H1 (cell line): ENCODE measurements at regions not wholly inside any gene's neighbourhood (a gene's known extent, or its start where the extent isn't known, plus 50 kb on each side); places are given as distances from the start of the nearest gene placed in this dataset.

Source experiments
- CTCF ChIA-PET: fragments of 300-600 bp; sonication (Branson Sonifier 250); formaldehyde crosslinking; loops from one replicate; lab custom pipeline; 2021; ENCODE audit not compliant: partially characterized antibody; lab: Charles Lee
- POLR2A ChIA-PET: fragments of 300-600 bp; sonication (Branson Sonifier 250); formaldehyde crosslinking; loops from one replicate; lab custom pipeline; 2021; ENCODE audit warnings: inconsistent platforms; ENCODE audit not compliant: partially characterized antibody; lab: Charles Lee
- DNase-seq, 2 experiments: peaks; one replicate each; pipeline versions ENCODE4 v3.0.0 to v3.0.0-alpha.2; 2010 to 2022; ENCODE audit warnings: low spot score in 2 of 2, low read depth in 1 of 2, mixed read lengths in 1 of 2
- FAIRE-seq: peaks from 2 replicates; lab custom pipeline; 2011; peaks lifted over from hg19 to GRCh38; lab: Jason Lieb, UNC
- H2AFZ ChIP-seq: 2 replicates; pipeline ENCODE4 v1.8.1; 2012; ENCODE audit warnings: low read length, inconsistent platforms
- H2AK5ac ChIP-seq: 2 replicates; pipeline ENCODE4 v1.6.1; 2013; ENCODE audit warnings: low read depth, low read length
- H2BK120ac ChIP-seq: replicated peaks from 2 replicates; pipeline ENCODE3; 2013; ENCODE audit warnings: low read depth, low read length, inconsistent platforms
- H2BK12ac ChIP-seq: 2 replicates; pipeline ENCODE4 v1.6.1; 2013; ENCODE audit warnings: low read depth, low read length
- H2BK15ac ChIP-seq: 2 replicates; pipeline ENCODE4 v1.6.1; 2013; ENCODE audit warnings: low read length
- H2BK20ac ChIP-seq: 2 replicates; pipeline ENCODE4 v1.6.1; 2013; ENCODE audit warnings: low read length
- H2BK5ac ChIP-seq: 2 replicates; pipeline ENCODE4 v1.6.1; 2013; ENCODE audit warnings: low read depth, low read length
- H3K14ac ChIP-seq: 2 replicates; pipeline ENCODE4 v1.6.1; 2013; ENCODE audit warnings: inconsistent platforms; ENCODE audit not compliant: insufficient read length
- H3K18ac ChIP-seq: 2 replicates; pipeline ENCODE4 v1.6.1; 2013; ENCODE audit warnings: low read length; ENCODE audit errors: extremely low read depth
- H3K23ac ChIP-seq: 2 replicates; pipeline ENCODE4 v1.6.1; 2013; ENCODE audit warnings: inconsistent platforms; ENCODE audit not compliant: insufficient read length
- H3K23me2 ChIP-seq: 2 replicates; pipeline ENCODE4 v1.6.1; 2013; ENCODE audit warnings: low read depth, low read length
- H3K27ac ChIP-seq: 2 replicates; pipeline ENCODE4 v1.6.1; 2011; ENCODE audit warnings: low read depth, low read length, inconsistent platforms
- H3K27me3 ChIP-seq, 4 experiments: replicated peaks in 1 of 4; 1 replicate in 1 of 4; 2 replicates in 3 of 4; pipeline versions ENCODE4 v1.6.1 to v1.8.1; 2011 to 2013; ENCODE audit warnings: low read length in 3 of 4, mild to moderate bottlenecking in 3 of 4, inconsistent platforms in 2 of 4, mixed read lengths in 2 of 4, moderate library complexity in 1 of 4; ENCODE audit not compliant: control insufficient read depth in 3 of 4, insufficient read depth in 3 of 4; ENCODE audit errors: extremely low read depth in 1 of 4
- H3K36me3 ChIP-seq, 4 experiments: 2 replicates each; pipeline versions ENCODE4 v1.6.1 to v1.8.1; 2011 to 2013; ENCODE audit warnings: mild to moderate bottlenecking in 4 of 4, low read length in 3 of 4, moderate library complexity in 2 of 4, control low read depth in 1 of 4, inconsistent platforms in 1 of 4; ENCODE audit not compliant: insufficient read depth in 4 of 4, control insufficient read depth in 2 of 4
- H3K4ac ChIP-seq: replicated peaks from 2 replicates; pipeline ENCODE3; 2013; ENCODE audit warnings: low read length, low read depth, mixed read lengths, inconsistent platforms; ENCODE audit not compliant: insufficient read length
- H3K4me1 ChIP-seq, 4 experiments: replicated peaks in 1 of 4; 1 replicate in 1 of 4; 2 replicates in 3 of 4; pipeline versions ENCODE4 v1.6.1 to v1.8.1; 2011 to 2013; ENCODE audit warnings: low read length in 3 of 4, inconsistent platforms in 2 of 4, mixed read lengths in 1 of 4; ENCODE audit not compliant: insufficient read depth in 4 of 4, control insufficient read depth in 3 of 4
- H3K4me2 ChIP-seq, 2 experiments: 2 replicates each; pipeline versions ENCODE4 v1.6.1 to v1.8.1; 2011 to 2013; ENCODE audit warnings: low read depth in 2 of 2, low read length in 2 of 2, control low read depth in 1 of 2, inconsistent platforms in 1 of 2, mild to moderate bottlenecking in 1 of 2; ENCODE audit not compliant: insufficient read depth in 1 of 2
- H3K4me3 ChIP-seq, 4 experiments: fragments of 200-600, 300-600 bp in 1 of 4; sonication (generic), shearing (Covaris generic), sonication (Bioruptor Twin) in 1 of 4; 2 replicates each; pipeline versions ENCODE4 v1.5.1 to v1.8.1; 2011 to 2016; ENCODE audit warnings: low read length in 4 of 4, low read depth in 3 of 4, control low read depth in 2 of 4, inconsistent platforms in 2 of 4, mild to moderate bottlenecking in 2 of 4, mixed read lengths in 1 of 4, moderate library complexity in 1 of 4; ENCODE audit not compliant: insufficient read depth in 2 of 4; ENCODE audit errors: extremely low read depth in 1 of 4
- H3K56ac ChIP-seq: replicated peaks from 2 replicates; pipeline ENCODE3; 2013; ENCODE audit warnings: low read depth, mild to moderate bottlenecking, mixed read lengths, low read length, inconsistent platforms; ENCODE audit not compliant: insufficient read length
- H3K79me1 ChIP-seq: 2 replicates; pipeline ENCODE4 v1.6.1; 2013; ENCODE audit warnings: low read depth, low read length, control low read depth
- H3K79me2 ChIP-seq, 2 experiments: 2 replicates each; pipeline versions ENCODE4 v1.6.1 to v1.8.1; 2012 to 2013; ENCODE audit warnings: low read length in 2 of 2, mild to moderate bottlenecking in 2 of 2, inconsistent platforms in 1 of 2; ENCODE audit not compliant: insufficient read depth in 2 of 2, control insufficient read depth in 1 of 2
- H3K9ac ChIP-seq, 4 experiments: replicated peaks in 1 of 4; 1 replicate in 1 of 4; 2 replicates in 3 of 4; pipeline versions ENCODE4 v1.6.1 to v1.8.1; 2011 to 2013; ENCODE audit warnings: low read depth in 3 of 4, low read length in 3 of 4, control low read depth in 2 of 4, mild to moderate bottlenecking in 2 of 4, moderate library complexity in 2 of 4, inconsistent platforms in 1 of 4; ENCODE audit errors: extremely low read depth in 1 of 4
- H3K9me3 ChIP-seq, 2 experiments: 2 replicates each; pipeline versions ENCODE4 v1.6.1 to v1.8.1; 2012 to 2013; ENCODE audit warnings: mild to moderate bottlenecking in 2 of 2, moderate library complexity in 2 of 2, control low read depth in 1 of 2, inconsistent platforms in 1 of 2, low read depth in 1 of 2, low read length in 1 of 2, mixed read lengths in 1 of 2; ENCODE audit not compliant: insufficient read depth in 2 of 2
- H4K20me1 ChIP-seq, 2 experiments: replicated peaks in 1 of 2; 2 replicates each; pipeline versions ENCODE3 to v1.8.1; 2011 to 2013; ENCODE audit warnings: inconsistent platforms in 2 of 2, low read length in 2 of 2, mild to moderate bottlenecking in 1 of 2; ENCODE audit not compliant: insufficient read depth in 2 of 2, control insufficient read depth in 1 of 2
- H4K5ac ChIP-seq: 2 replicates; pipeline ENCODE4 v1.6.1; 2013; ENCODE audit warnings: low read length, low read depth, mixed read lengths, inconsistent platforms; ENCODE audit not compliant: insufficient read length
- H4K8ac ChIP-seq: 2 replicates; pipeline ENCODE4 v1.8.0; 2013; ENCODE audit warnings: mild to moderate bottlenecking, moderate library complexity, low read length, inconsistent platforms; ENCODE audit not compliant: insufficient read depth; ENCODE audit errors: extremely low read depth
- H4K91ac ChIP-seq: replicated peaks from 2 replicates; pipeline ENCODE3; 2013; ENCODE audit warnings: low read length, mixed read lengths, inconsistent platforms; ENCODE audit not compliant: insufficient read length
- ASH2L ChIP-seq: fragments of 200-600, 300-600 bp; sonication (generic); IDR thresholded peaks from one replicate; pipeline ENCODE4 v1.7.1; 2017; ENCODE audit warnings: low read length
- CREB1 ChIP-seq: IDR thresholded peaks from 2 replicates; pipeline ENCODE4 v1.6.1; 2012; ENCODE audit warnings: inconsistent platforms
- HDAC2 ChIP-seq, 2 experiments: fragments of 300-600 bp in 1 of 2; sonication (generic) in 1 of 2; IDR thresholded peaks; 2 replicates each; pipeline ENCODE4 v1.6.1; 2011 to 2012; ENCODE audit warnings: low read depth in 2 of 2, low read length in 2 of 2, mild to moderate bottlenecking in 2 of 2, moderate library complexity in 2 of 2, borderline replicate concordance in 1 of 2, inconsistent platforms in 1 of 2
- JUN ChIP-seq: IDR thresholded peaks from 2 replicates; pipeline ENCODE4 v1.6.1; 2011; ENCODE audit warnings: low read depth, mild to moderate bottlenecking, improper control_type of control experiment, low read length
- KDM1A ChIP-seq: fragments of 200-600, 300-600 bp; sonication (generic); IDR thresholded peaks from 2 replicates; pipeline ENCODE4 v1.7.1; 2016; ENCODE audit warnings: mild to moderate bottlenecking, low read length, borderline replicate concordance
- NRF1 ChIP-seq: IDR thresholded peaks from 2 replicates; pipeline ENCODE4 v1.6.1; 2011; ENCODE audit warnings: mild to moderate bottlenecking, low read depth, low read length, improper control_type of control experiment
- PHF8 ChIP-seq: fragments of 200-600 bp; sonication (generic); conservative IDR thresholded peaks from 2 replicates; pipeline ENCODE4 v1.7.1; 2012; ENCODE audit warnings: low read depth, mild to moderate bottlenecking, inconsistent platforms, low read length, moderate library complexity
- SIX5 ChIP-seq: IDR thresholded peaks from 2 replicates; pipeline ENCODE4 v1.6.1; 2011; ENCODE audit warnings: mild to moderate bottlenecking, low read depth, low read length
- SP4 ChIP-seq: IDR thresholded peaks from 2 replicates; pipeline ENCODE4 v1.6.1; 2012; ENCODE audit warnings: low read length, inconsistent platforms
- ZNF274 ChIP-seq: IDR thresholded peaks from 2 replicates; pipeline ENCODE4 v1.7.0; 2012; ENCODE audit warnings: low read length, borderline replicate concordance; ENCODE audit errors: extremely low read depth
- WGBS, 2 experiments: shearing (Covaris generic) in 1 of 2; methylation state at CpG; one replicate each; pipeline versions ENCODE4 v1.1.6 to v1.1.7; 2013 to 2015; ENCODE audit warnings: low lambda C conversion rate in 2 of 2, mixed read lengths in 2 of 2, inconsistent platforms in 1 of 2, low coverage in 1 of 2, missing lambda C conversion rate in 1 of 2; ENCODE audit not compliant: insufficient replicate concordance in 2 of 2, insufficient coverage in 1 of 2, insufficient read length in 1 of 2; ENCODE audit errors: extremely low coverage in 1 of 2, missing lambda C conversion rate in 1 of 2; 5-methylcytosine and 5-hydroxymethylcytosine counted together

DNA sequence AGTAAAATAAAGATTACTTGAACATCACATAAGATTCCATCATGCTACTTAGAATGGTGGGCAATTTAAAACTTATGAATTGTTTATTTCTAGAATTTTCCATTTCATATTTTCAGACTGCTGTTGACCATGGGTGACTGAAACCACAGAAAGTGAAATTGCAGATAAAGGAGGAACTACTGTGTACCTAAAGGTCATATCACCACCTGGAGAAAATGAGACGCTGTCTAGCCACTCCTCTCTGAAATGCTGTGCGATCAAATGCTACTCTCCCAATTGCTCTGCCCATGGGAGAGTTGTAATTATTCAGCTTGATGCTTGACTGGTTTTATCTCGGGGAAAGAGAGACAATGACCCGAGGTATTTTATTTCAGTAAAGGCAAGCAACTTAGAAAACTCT lies 128.9 kb upstream of the ERCC4 start:
- H3K4me3 ChIP-seq = no peak overlapping the region
- H4K8ac ChIP-seq = no peak overlapping the region
- H2BK5ac ChIP-seq = no peak overlapping the region
- H3K23ac ChIP-seq = no peak overlapping the region
- H3K56ac ChIP-seq = no peak overlapping the region
- peaks cover 5% of the 10 kb centered on the region in 2 experiments; a peak in 1 of 4 replicates for H3K9me3 ChIP-seq
- H3K4me1 ChIP-seq = no peaks in the 10 kb centered on the region
- no peaks in the 10 kb centered on the region for H3K36me3 ChIP-seq
- ChIA-PET POLR2A (no interaction called here), CTCF (no interaction called here)
- H3K14ac ChIP-seq = no peak overlapping the region
- no peaks in the 10 kb centered on the region for H3K27me3 ChIP-seq
- no peak overlapping the region for H2AK5ac ChIP-seq
- no peak overlapping the region for H3K27ac ChIP-seq
- no peak overlapping the region for H3K18ac ChIP-seq
- H2BK15ac ChIP-seq = no peak overlapping the region
- H4K91ac ChIP-seq = no peak overlapping the region
- no peak overlapping the region for H3K4ac ChIP-seq
- no peak overlapping the region for H2BK120ac ChIP-seq
- no peaks in the 10 kb centered on the region for H3K23me2 ChIP-seq
- H3K9ac ChIP-seq = no peak overlapping the region
- H2BK12ac ChIP-seq = no peak overlapping the region
- H3K4me2 ChIP-seq = no peak overlapping the region
- DNase-seq = no peak
- H2BK20ac ChIP-seq = no peak overlapping the region
- 82% methylated on average over 4 of the region's 4 CpGs; no CpG with 5 or more reads in 1 of the 2 experiments for WGBS, 2 experiments
- H3K79me2 ChIP-seq = no peaks in the 10 kb centered on the region
- no peaks in the 10 kb centered on the region for H4K20me1 ChIP-seq
- no peak overlapping the region for H4K5ac ChIP-seq
- H3K79me1 ChIP-seq = no peaks in the 10 kb centered on the region
- FAIRE-seq = no peak
- no peak overlapping the region for H2AFZ ChIP-seq
- TF ChIP-seq SIX5 = no peak
- TF ChIP-seq KDM1A = no peak
- TF ChIP-seq PHF8 = no peak
- no peak for TF ChIP-seq HDAC2 (IDR thresholded peaks at IDR 0.05; ENCODE audit: borderline replicate concordance in 1 of 2, low read depth in 2 of 2, low read length in 2 of 2)
- TF ChIP-seq SP4 = no peak
- TF ChIP-seq NRF1 = no peak
- no peak for TF ChIP-seq CREB1
- TF ChIP-seq ASH2L = no peak
- TF ChIP-seq JUN = no peak
- no peak for TF ChIP-seq ZNF274
